Superior temporal gyrus (tissue), 1 donor: ENCODE measurements at regions not wholly inside any gene's neighbourhood (a gene's known extent, or its start where the extent isn't known, plus 50 kb on each side); places are given as distances from the start of the nearest gene placed in this dataset.

Experiments
- DNase-seq: peaks from one replicate; pipeline ENCODE4 v3.0.0-alpha.2; 2016; ENCODE audit errors: extremely low spot score

GRCh38 chrX:128335671-128336070 lies 283.5 kb upstream of the ACTRT1 start:
- no peak for DNase-seq

GRCh38 chrX:128334821-128335220 lies 282.6 kb upstream of the ACTRT1 start:
- DNase-seq, result no peak

GRCh38 chrX:128310912-128311311 lies 258.7 kb upstream of the ACTRT1 start:
- DNase-seq, result no peak

- DNase-seq, result no peak
Observed at GRCh38 chrX:128309311-128309710, 257.1 kb upstream of the ACTRT1 start.

GRCh38 chrX:128294198-128294597 lies 242.0 kb upstream of the ACTRT1 start:
- DNase-seq, result no peak

- no peak for DNase-seq
Observed at GRCh38 chrX:128287693-128288092, 235.5 kb upstream of the ACTRT1 start.

- no peak for DNase-seq
Observed at GRCh38 chrX:128250621-128251020, 198.4 kb upstream of the ACTRT1 start.

GRCh38 chrX:128216364-128216763 lies 164.2 kb upstream of the ACTRT1 start:
- no peak for DNase-seq

- DNase-seq, result peak; percentile 5
Observed at GRCh38 chrX:128165884-128166408, 113.7 kb upstream of the ACTRT1 start.

- no peak for DNase-seq
Observed at GRCh38 chrX:128156204-128156603, 104.0 kb upstream of the ACTRT1 start.

GRCh38 chrX:128142745-128143144 lies 90.5 kb upstream of the ACTRT1 start:
- no peak for DNase-seq

GRCh38 chrX:128106630-128107029 lies 54.4 kb upstream of the ACTRT1 start:
- DNase-seq, result no peak

GRCh38 chrX:128105659-128106058 lies 53.5 kb upstream of the ACTRT1 start:
- DNase-seq, result no peak
